BE2C (cell line): ENCODE measurements at regions not wholly inside any gene's neighbourhood (a gene's known extent, or its start where the extent isn't known, plus 50 kb on each side); places are given as distances from the start of the nearest gene placed in this dataset.

Experiments
- DNase-seq: peaks from one replicate; pipeline ENCODE4 v3.0.0-alpha.2; 2020
- H3K27me3 ChIP-seq: fragments of 250-450 bp; sonication (Bioruptor Pico); 2 replicates; pipeline ENCODE4 v1.5.1; 2020; ENCODE audit warnings: mild to moderate bottlenecking
- H3K36me3 ChIP-seq: fragments of 250-450 bp; sonication (Bioruptor Pico); 2 replicates; pipeline ENCODE4 v1.5.1; 2020; ENCODE audit warnings: mild to moderate bottlenecking
- H3K4me1 ChIP-seq: fragments of 250-450 bp; sonication (Bioruptor Pico); 2 replicates; pipeline ENCODE4 v1.5.1; 2020
- H3K4me3 ChIP-seq: 2 replicates; pipeline ENCODE4 v1.5.1; 2011; ENCODE audit warnings: low read depth, low read length
- H3K9me3 ChIP-seq: fragments of 250-450 bp; sonication (Bioruptor Pico); 2 replicates; pipeline ENCODE4 v1.5.1; 2020
- TF ChIP-seq, protein P1 (sequence below): IDR thresholded peaks from 2 replicates; pipeline ENCODE4 v1.5.1; 2012; ENCODE audit warnings: mild to moderate bottlenecking, low read depth, low read length

DNA sequence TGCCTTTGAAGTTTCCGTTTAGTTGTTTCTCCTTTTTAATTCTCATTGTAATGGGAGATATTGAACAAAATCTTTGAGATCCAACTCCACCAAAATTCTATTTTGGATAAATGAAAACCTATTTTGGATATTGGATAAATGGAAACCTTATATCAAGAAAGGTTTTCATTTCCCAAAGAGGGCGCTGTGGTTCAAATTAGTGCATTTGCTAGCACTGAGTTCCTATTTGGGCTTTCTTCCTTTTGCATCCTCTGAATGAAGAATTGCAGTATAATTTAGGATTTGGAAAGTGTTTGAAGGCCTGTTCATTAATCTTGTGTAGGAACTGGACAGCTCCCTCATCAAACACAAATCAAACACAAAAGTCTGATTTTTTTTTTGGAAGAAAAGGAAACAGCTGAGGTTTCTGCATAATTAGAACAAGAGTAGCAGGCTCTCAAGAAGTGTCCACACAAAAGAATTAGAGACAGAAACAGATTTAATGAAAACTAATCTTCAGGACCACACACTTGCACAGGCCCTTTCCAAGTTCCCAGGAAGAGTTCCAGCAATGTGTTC, 80.8 kb upstream of the KLF14 start:
- Histone ChIP-seq H3K4me1 (no peaks in the 10 kb centered on the region), H3K9me3 (no peaks in the 10 kb centered on the region), H3K27me3 (no peaks in the 10 kb centered on the region), H3K4me3 (no peak overlapping the region), H3K36me3 (no peaks in the 10 kb centered on the region)
- TF ChIP-seq, protein P1, sequence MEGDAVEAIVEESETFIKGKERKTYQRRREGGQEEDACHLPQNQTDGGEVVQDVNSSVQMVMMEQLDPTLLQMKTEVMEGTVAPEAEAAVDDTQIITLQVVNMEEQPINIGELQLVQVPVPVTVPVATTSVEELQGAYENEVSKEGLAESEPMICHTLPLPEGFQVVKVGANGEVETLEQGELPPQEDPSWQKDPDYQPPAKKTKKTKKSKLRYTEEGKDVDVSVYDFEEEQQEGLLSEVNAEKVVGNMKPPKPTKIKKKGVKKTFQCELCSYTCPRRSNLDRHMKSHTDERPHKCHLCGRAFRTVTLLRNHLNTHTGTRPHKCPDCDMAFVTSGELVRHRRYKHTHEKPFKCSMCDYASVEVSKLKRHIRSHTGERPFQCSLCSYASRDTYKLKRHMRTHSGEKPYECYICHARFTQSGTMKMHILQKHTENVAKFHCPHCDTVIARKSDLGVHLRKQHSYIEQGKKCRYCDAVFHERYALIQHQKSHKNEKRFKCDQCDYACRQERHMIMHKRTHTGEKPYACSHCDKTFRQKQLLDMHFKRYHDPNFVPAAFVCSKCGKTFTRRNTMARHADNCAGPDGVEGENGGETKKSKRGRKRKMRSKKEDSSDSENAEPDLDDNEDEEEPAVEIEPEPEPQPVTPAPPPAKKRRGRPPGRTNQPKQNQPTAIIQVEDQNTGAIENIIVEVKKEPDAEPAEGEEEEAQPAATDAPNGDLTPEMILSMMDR, result peak; percentile 44
- peak; percentile 16 for DNase-seq

DNA sequence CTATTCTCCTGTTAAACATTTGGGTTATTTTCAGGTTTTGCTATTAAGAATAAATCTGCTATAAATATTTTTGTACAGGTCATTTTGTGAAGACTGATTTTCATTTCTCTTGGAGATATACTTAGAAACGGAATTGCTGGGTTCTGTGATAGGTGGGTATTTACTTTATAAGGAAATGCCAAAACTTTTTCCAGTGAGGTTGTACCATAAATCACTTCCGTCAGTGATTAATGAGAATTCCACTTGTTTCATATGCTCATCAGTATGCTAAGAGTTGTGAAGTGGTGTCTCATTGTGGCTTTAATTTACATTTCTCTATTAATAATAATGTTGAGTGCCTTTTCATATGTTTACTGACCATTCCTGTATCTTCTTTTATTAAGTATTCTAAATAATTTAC, 84.0 kb upstream of the KLF14 start:
- DNase-seq, result no peak
- Histone ChIP-seq H3K4me1 (no peaks in the 10 kb centered on the region), H3K36me3 (no peaks in the 10 kb centered on the region), H3K9me3 (no peaks in the 10 kb centered on the region), H3K4me3 (no peak overlapping the region), H3K27me3 (no peaks in the 10 kb centered on the region)
- TF ChIP-seq, protein P1, result no peak

DNA sequence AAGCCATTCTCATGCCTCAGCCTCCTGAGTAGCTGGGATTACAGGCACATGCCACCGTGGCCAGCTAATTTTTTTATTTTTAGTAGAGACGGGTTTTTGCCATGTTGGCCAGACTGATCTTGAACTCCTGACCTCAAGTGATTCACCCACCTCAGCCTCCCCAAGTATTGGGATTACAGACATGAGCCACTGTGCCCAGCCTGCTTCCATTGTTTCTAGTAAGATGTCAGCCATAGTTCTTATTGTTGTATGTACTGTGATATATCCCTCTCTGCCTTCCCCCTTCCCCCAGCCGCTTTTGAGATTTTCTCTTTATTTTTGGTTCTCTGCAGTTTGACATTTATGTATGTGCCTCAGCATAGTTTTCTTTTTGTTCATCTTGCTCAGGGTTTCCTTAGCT, 87.9 kb upstream of the KLF14 start:
- H3K9me3 ChIP-seq, result no peaks in the 10 kb centered on the region; the same call in 1 of the 2 replicates
- DNase-seq, result no peak
- H3K4me3 ChIP-seq, result no peak overlapping the region
- H3K27me3 ChIP-seq, result no peaks in the 10 kb centered on the region
- TF ChIP-seq, protein P1, result no peak
- H3K4me1 ChIP-seq, result no peaks in the 10 kb centered on the region
- H3K36me3 ChIP-seq, result no peaks in the 10 kb centered on the region

DNA sequence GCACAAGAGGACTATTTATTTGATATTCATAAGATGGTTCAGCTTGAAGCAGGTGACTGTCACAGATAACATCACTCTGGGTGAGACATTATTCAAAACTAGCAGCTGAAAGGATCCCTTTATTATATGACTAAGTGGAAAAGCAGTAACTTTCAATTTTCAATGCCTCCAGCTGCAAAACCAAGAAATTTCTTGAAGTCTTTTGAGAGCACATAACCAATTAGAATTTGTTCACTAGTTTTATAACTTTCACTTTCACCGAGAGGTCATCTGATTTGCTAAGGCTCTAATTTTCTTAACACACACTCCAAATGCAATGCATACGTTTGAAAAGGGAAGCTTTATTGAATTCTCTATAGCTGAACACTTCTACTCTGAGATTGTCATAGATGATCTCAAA, 88.6 kb upstream of the KLF14 start:
- TF ChIP-seq, protein P1, result no peak
- Histone ChIP-seq H3K4me1 (no peaks in the 10 kb centered on the region), H3K9me3 (no peaks in the 10 kb centered on the region; the same call in 1 of the 2 replicates), H3K36me3 (no peaks in the 10 kb centered on the region), H3K4me3 (no peak overlapping the region), H3K27me3 (no peaks in the 10 kb centered on the region)
- no peak for DNase-seq

DNA sequence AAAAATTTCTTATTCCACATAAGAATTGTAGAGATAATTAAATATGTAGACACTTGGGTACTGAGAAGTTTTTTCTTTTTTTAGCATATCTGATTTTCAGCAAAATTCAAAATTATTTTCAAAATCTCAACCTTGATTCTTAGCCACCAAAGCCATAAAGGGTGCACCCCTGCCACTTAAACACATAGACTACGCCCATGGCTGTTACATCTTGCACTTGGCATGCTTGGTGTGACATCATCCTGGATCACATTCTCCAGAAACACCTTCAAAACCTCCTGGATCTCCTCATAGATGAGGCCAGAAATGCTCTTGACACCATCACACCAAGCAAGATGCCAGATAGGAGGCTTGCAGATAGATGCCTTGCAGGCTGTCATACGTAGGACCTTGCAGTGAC, 89.1 kb upstream of the KLF14 start:
- TF ChIP-seq, protein P1, result no peak
- H3K4me1 ChIP-seq, result no peaks in the 10 kb centered on the region
- no peak overlapping the region for H3K4me3 ChIP-seq
- H3K36me3 ChIP-seq, result no peaks in the 10 kb centered on the region
- no peak for DNase-seq
- no peaks in the 10 kb centered on the region; the same call in 1 of the 2 replicates for H3K9me3 ChIP-seq
- H3K27me3 ChIP-seq, result no peaks in the 10 kb centered on the region

DNA sequence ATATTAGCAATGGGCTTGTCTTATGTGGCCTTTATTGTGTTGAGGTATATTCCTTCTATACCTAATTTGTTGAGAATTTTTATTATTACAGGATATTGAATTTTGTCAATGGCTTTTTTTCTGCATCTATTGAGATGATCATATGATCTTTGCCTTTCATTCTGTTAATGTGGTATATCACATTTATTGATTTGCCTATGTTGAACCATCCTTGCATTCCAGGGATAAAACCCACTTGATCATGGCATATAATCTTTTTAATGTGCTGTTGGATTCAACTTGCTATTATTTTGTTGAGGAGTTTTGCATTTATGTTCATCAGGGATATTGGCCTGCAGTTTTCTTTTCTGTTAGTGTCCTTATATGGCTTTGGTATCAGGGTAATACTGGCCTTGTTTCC, 91.8 kb upstream of the KLF14 start:
- Histone ChIP-seq H3K36me3 (no peaks in the 10 kb centered on the region), H3K9me3 (no peaks in the 10 kb centered on the region; the same call in 1 of the 2 replicates), H3K4me1 (no peaks in the 10 kb centered on the region), H3K4me3 (no peak overlapping the region), H3K27me3 (no peaks in the 10 kb centered on the region)
- TF ChIP-seq, protein P1, result no peak
- no peak for DNase-seq
